HFFc6 (cell line): ENCODE measurements at regions not wholly inside any gene's neighbourhood (a gene's known extent, or its start where the extent isn't known, plus 50 kb on each side); places are given as distances from the start of the nearest gene placed in this dataset.

Experiments used
- DNase-seq: peaks from one replicate; pipeline ENCODE4 v3.0.0-alpha.2; 2018
- H3K27ac Mint-ChIP-seq: 2 replicates; pipeline ENCODE4 v1.8.0; 2020; ENCODE audit warnings: mild to moderate bottlenecking, mixed read lengths
- H3K27me3 Mint-ChIP-seq: 2 replicates; pipeline ENCODE4 v1.8.0; 2021; ENCODE audit warnings: mild to moderate bottlenecking, moderate library complexity, mixed read lengths; ENCODE audit not compliant: insufficient read depth
- H3K36me3 Mint-ChIP-seq: 2 replicates; pipeline ENCODE4 v1.8.0; 2021; ENCODE audit warnings: low read depth, mixed read lengths
- H3K4me1 Mint-ChIP-seq: 2 replicates; pipeline ENCODE4 v1.8.0; 2020; ENCODE audit warnings: low read depth, mixed read lengths
- H3K4me3 Mint-ChIP-seq: 2 replicates; pipeline ENCODE4 v1.8.0; 2020; ENCODE audit warnings: mild to moderate bottlenecking, moderate library complexity, mixed read lengths
- H3K9me3 Mint-ChIP-seq: 2 replicates; pipeline ENCODE4 v1.8.0; 2020; ENCODE audit warnings: mild to moderate bottlenecking, mixed read lengths
- CTCF ChIP-seq: fragments of 200-600 bp; sonication (generic); IDR thresholded peaks from 2 replicates; pipeline ENCODE4 v1.5.0; 2021; ENCODE audit warnings: antibody characterized with exemption, mild to moderate bottlenecking

GRCh38 chr12:97398704-97399103 is 63.9 kb upstream of the RMST start:
- H3K9me3 Mint-ChIP-seq = peaks cover 42% of the 10 kb centered on the region
- no peak for DNase-seq
- no peaks in the 10 kb centered on the region; the same call in 1 of the 2 replicates for H3K27me3 Mint-ChIP-seq
- no peaks in the 10 kb centered on the region for H3K4me1 Mint-ChIP-seq
- H3K36me3 Mint-ChIP-seq = no peaks in the 10 kb centered on the region
- H3K27ac Mint-ChIP-seq = no peak overlapping the region
- H3K4me3 Mint-ChIP-seq = no peak overlapping the region
- no peak for TF ChIP-seq CTCF

- Mint-ChIP-seq H3K27ac (no peak overlapping the region), H3K9me3 (peaks cover 13% of the 10 kb centered on the region), H3K36me3 (no peaks in the 10 kb centered on the region), H3K27me3 (no peaks in the 10 kb centered on the region), H3K4me3 (no peak overlapping the region), H3K4me1 (no peaks in the 10 kb centered on the region)
- no peak for TF ChIP-seq CTCF
- no peak for DNase-seq
These were observed 58.5 kb upstream of the RMST start for GRCh38 chr12:97404093-97404492.

GRCh38 chr12:97404543-97404942 is 58.1 kb upstream of the RMST start:
- Mint-ChIP-seq H3K27me3 (no peaks in the 10 kb centered on the region), H3K36me3 (no peaks in the 10 kb centered on the region), H3K9me3 (peaks cover 12% of the 10 kb centered on the region), H3K4me3 (no peak overlapping the region), H3K27ac (no peak overlapping the region), H3K4me1 (no peaks in the 10 kb centered on the region)
- no peak for DNase-seq
- peak; percentile 68 for TF ChIP-seq CTCF

- H3K9me3 Mint-ChIP-seq = peaks cover 20% of the 10 kb centered on the region
- TF ChIP-seq CTCF = no peak
- no peak for DNase-seq
- H3K36me3 Mint-ChIP-seq = no peaks in the 10 kb centered on the region
- no peaks in the 10 kb centered on the region; the same call in 1 of the 2 replicates for H3K27me3 Mint-ChIP-seq
- no peak overlapping the region for H3K4me3 Mint-ChIP-seq
- no peak overlapping the region for H3K27ac Mint-ChIP-seq
- H3K4me1 Mint-ChIP-seq = no peaks in the 10 kb centered on the region
These were observed 54.2 kb upstream of the RMST start for GRCh38 chr12:97408363-97408762.

- no peaks in the 10 kb centered on the region for H3K36me3 Mint-ChIP-seq
- H3K4me1 Mint-ChIP-seq = no peaks in the 10 kb centered on the region
- H3K4me3 Mint-ChIP-seq = no peak overlapping the region
- no peak for DNase-seq
- no peak for TF ChIP-seq CTCF
- no peaks in the 10 kb centered on the region; the same call in 1 of the 2 replicates for H3K27me3 Mint-ChIP-seq
- H3K27ac Mint-ChIP-seq = no peak overlapping the region
- peaks cover 25% of the 10 kb centered on the region for H3K9me3 Mint-ChIP-seq
These were observed 51.3 kb upstream of the RMST start for GRCh38 chr12:97411341-97411740.
